ENCODE measurements at regions not wholly inside any gene's neighbourhood (a gene's known extent, or its start where the extent isn't known, plus 50 kb on each side); places are given as distances from the start of the nearest gene placed in this dataset.

DNA sequence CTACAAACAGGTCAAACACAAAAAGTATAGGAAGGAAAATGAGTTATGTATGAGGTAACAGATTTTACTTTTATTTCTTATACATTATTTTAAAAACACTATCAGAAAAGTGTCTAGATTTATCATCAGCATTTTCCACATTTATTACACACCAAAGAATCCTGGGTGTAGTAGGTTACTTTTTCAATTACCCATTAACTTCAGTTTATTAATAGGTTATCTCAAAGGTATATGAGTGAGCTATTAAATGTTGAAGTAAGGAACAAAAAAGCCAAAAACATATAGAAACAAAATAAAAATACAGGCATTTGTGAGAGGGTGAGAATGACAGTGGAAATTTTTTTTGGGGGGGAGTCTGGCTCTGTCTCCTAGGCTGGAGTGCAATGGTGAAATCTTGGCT is 150.5 kb downstream of the SIM1 start:
- Histone ChIP-seq H3K9me3 (ENCODE audit: insufficient read depth, low read length) (no peaks in the 10 kb centered on the region), H3K4me2 (ENCODE audit: low read depth, low read length, poor library complexity, severe bottlenecking) (no peak overlapping the region), H3F3A (ENCODE audit: insufficient read depth) (no peaks in the 10 kb centered on the region), H3K36me3 (ENCODE audit: low read length) (no peaks in the 10 kb centered on the region), H3K9me2 (replicated peaks; ENCODE audit: insufficient read depth, low read length) (no peaks in the 10 kb centered on the region), H3K9ac (ENCODE audit: low read length) (no peak overlapping the region), H3K4me3 (ENCODE audit: insufficient read depth, low read length, poor library complexity, severe bottlenecking) (no peak overlapping the region), H3K79me2 (ENCODE audit: insufficient read depth, low read length) (no peaks in the 10 kb centered on the region), H4K20me1 (ENCODE audit: low read depth, low read length) (no peaks in the 10 kb centered on the region), H3K27ac (ENCODE audit: low read depth, low read length) (no peak overlapping the region), H3K27me3 (ENCODE audit: low read length) (no peaks in the 10 kb centered on the region), H2AFZ (ENCODE audit: low read depth, low read length, severe bottlenecking) (no peak overlapping the region)
- TF ChIP-seq, protein P1, sequence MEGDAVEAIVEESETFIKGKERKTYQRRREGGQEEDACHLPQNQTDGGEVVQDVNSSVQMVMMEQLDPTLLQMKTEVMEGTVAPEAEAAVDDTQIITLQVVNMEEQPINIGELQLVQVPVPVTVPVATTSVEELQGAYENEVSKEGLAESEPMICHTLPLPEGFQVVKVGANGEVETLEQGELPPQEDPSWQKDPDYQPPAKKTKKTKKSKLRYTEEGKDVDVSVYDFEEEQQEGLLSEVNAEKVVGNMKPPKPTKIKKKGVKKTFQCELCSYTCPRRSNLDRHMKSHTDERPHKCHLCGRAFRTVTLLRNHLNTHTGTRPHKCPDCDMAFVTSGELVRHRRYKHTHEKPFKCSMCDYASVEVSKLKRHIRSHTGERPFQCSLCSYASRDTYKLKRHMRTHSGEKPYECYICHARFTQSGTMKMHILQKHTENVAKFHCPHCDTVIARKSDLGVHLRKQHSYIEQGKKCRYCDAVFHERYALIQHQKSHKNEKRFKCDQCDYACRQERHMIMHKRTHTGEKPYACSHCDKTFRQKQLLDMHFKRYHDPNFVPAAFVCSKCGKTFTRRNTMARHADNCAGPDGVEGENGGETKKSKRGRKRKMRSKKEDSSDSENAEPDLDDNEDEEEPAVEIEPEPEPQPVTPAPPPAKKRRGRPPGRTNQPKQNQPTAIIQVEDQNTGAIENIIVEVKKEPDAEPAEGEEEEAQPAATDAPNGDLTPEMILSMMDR (IDR thresholded peaks at IDR 0.05; ENCODE audit: insufficient read depth, low read length, poor library complexity, severe bottlenecking): no peak

DNA sequence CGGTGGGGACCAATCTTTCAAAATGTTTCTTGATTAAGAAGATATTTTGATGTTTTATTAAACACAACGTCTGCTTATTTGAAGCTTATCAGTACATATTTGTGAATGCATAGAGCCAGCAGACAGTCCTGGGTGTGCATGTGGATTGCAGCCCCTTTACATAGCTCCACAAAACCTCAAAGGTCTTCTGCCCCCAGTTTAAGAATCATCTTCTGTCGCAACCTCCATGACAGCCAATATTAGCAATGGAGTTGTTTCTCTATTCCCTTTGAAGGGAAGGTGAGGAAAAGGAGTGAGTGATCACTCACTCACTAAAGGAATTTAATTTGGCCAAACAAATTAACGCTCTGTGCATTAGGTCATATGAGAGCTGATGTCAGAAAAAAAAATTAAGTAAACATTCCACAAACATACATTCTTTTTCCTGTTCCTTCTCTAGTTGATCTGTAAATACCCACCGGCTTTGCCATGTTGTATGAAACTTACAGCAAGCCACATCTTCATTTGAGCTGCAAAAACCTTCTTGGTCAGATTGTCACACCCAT is 152.9 kb downstream of the SIM1 start:
- no peaks in the 10 kb centered on the region for H3K79me2 ChIP-seq (ENCODE audit: insufficient read depth, low read length)
- no peak overlapping the region for H3K4me3 ChIP-seq (ENCODE audit: insufficient read depth, low read length, poor library complexity, severe bottlenecking)
- no peaks in the 10 kb centered on the region for H3F3A ChIP-seq (ENCODE audit: insufficient read depth)
- H3K36me3 ChIP-seq (ENCODE audit: low read length): no peaks in the 10 kb centered on the region
- no peak overlapping the region for H3K27ac ChIP-seq (ENCODE audit: low read depth, low read length)
- H3K27me3 ChIP-seq (ENCODE audit: low read length): no peaks in the 10 kb centered on the region
- TF ChIP-seq, protein P1 (IDR thresholded peaks at IDR 0.05; ENCODE audit: insufficient read depth, low read length, poor library complexity, severe bottlenecking): no peak
- TF ChIP-seq EZH2phosphoT487 (conservative IDR thresholded peaks at IDR 0.05; ENCODE audit: low read length): no peak
- no peak overlapping the region for H3K9ac ChIP-seq (ENCODE audit: low read length)
- H4K20me1 ChIP-seq (ENCODE audit: low read depth, low read length): no peaks in the 10 kb centered on the region
- no peak overlapping the region for H2AFZ ChIP-seq (ENCODE audit: low read depth, low read length, severe bottlenecking)
- H3K9me3 ChIP-seq (ENCODE audit: insufficient read depth, low read length): no peaks in the 10 kb centered on the region
- H3K4me2 ChIP-seq (ENCODE audit: low read depth, low read length, poor library complexity, severe bottlenecking): no peak overlapping the region
- H3K9me2 ChIP-seq (replicated peaks; ENCODE audit: insufficient read depth, low read length): no peaks in the 10 kb centered on the region

DNA sequence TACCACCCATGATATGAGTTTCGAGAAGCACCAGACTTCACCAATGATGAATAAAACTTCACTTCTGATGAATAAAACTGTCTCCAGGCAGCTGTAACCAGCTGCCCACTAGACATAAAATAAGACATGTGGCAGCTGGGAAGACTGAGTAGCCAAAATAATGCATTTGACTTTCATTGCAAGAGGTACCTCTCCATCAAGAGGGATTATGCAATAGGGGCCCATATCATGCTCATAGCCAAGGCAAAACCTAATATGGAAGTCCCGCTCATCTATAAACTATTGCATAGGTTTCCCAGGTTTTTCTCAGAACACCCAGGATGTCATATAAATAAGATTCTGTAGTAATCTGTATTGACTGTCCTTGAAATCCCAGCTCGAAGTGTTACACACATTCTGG is 155.5 kb downstream of the SIM1 start:
- Histone ChIP-seq H3K79me2 (ENCODE audit: insufficient read depth, low read length) (no peaks in the 10 kb centered on the region), H2AFZ (ENCODE audit: low read depth, low read length, severe bottlenecking) (no peak overlapping the region), H3K9me2 (replicated peaks; ENCODE audit: insufficient read depth, low read length) (no peaks in the 10 kb centered on the region), H4K20me1 (ENCODE audit: low read depth, low read length) (no peaks in the 10 kb centered on the region), H3K36me3 (ENCODE audit: low read length) (no peaks in the 10 kb centered on the region), H3K4me2 (ENCODE audit: low read depth, low read length, poor library complexity, severe bottlenecking) (no peak overlapping the region), H3K4me3 (ENCODE audit: insufficient read depth, low read length, poor library complexity, severe bottlenecking) (no peak overlapping the region), H3K9ac (ENCODE audit: low read length) (no peak overlapping the region), H3K27me3 (ENCODE audit: low read length) (no peaks in the 10 kb centered on the region), H3K9me3 (ENCODE audit: insufficient read depth, low read length) (no peaks in the 10 kb centered on the region), H3K27ac (ENCODE audit: low read depth, low read length) (no peak overlapping the region), H3F3A (ENCODE audit: insufficient read depth) (no peaks in the 10 kb centered on the region)
- TF ChIP-seq, protein P1 (IDR thresholded peaks at IDR 0.05; ENCODE audit: insufficient read depth, low read length, poor library complexity, severe bottlenecking): no peak
